ENCODE measurements at regions not wholly inside any gene's neighbourhood (a gene's known extent, or its start where the extent isn't known, plus 50 kb on each side); places are given as distances from the start of the nearest gene placed in this dataset.

- TF ChIP-seq, protein P1, sequence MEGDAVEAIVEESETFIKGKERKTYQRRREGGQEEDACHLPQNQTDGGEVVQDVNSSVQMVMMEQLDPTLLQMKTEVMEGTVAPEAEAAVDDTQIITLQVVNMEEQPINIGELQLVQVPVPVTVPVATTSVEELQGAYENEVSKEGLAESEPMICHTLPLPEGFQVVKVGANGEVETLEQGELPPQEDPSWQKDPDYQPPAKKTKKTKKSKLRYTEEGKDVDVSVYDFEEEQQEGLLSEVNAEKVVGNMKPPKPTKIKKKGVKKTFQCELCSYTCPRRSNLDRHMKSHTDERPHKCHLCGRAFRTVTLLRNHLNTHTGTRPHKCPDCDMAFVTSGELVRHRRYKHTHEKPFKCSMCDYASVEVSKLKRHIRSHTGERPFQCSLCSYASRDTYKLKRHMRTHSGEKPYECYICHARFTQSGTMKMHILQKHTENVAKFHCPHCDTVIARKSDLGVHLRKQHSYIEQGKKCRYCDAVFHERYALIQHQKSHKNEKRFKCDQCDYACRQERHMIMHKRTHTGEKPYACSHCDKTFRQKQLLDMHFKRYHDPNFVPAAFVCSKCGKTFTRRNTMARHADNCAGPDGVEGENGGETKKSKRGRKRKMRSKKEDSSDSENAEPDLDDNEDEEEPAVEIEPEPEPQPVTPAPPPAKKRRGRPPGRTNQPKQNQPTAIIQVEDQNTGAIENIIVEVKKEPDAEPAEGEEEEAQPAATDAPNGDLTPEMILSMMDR (IDR thresholded peaks at IDR 0.05 in 2 of 3, conservative IDR thresholded peaks at IDR 0.05 in 1 of 3; ENCODE audit: insufficient read depth in 2 of 3, low read depth in 1 of 3, low read length in 3 of 3), result no peak
- TF ChIP-seq POLR2AphosphoS5 (IDR thresholded peaks at IDR 0.05; ENCODE audit: control insufficient read depth, insufficient read depth, low read depth, low read length) (no peak), ZBTB43 (CRISPR knock-in tag; IDR thresholded peaks at IDR 0.05) (no peak), RAD21 (CRISPR knock-in tag; conservative IDR thresholded peaks at IDR 0.05 in 1 of 2, IDR thresholded peaks at IDR 0.05 in 1 of 2) (no peak), FOXK2 (conservative IDR thresholded peaks at IDR 0.05 in 1 of 2, IDR thresholded peaks at IDR 0.05 in 1 of 2; ENCODE audit: low read depth in 2 of 2) (no peak), EP300 (IDR thresholded peaks at IDR 0.05; ENCODE audit: low read length) (no peak), ZBTB8A (IDR thresholded peaks at IDR 0.05; ENCODE audit: partially characterized antibody) (no peak)
Measured at GRCh38 chr2:37579192-37579713, 92.2 kb downstream of the CDC42EP3 start.

All from K562 (cell line).